ENCODE measurements at regions not wholly inside any gene's neighbourhood (a gene's known extent, or its start where the extent isn't known, plus 50 kb on each side); places are given as distances from the start of the nearest gene placed in this dataset.
A peak's percentile ranks its signal among the peaks of the same experiment; 100 is the strongest.

DNA sequence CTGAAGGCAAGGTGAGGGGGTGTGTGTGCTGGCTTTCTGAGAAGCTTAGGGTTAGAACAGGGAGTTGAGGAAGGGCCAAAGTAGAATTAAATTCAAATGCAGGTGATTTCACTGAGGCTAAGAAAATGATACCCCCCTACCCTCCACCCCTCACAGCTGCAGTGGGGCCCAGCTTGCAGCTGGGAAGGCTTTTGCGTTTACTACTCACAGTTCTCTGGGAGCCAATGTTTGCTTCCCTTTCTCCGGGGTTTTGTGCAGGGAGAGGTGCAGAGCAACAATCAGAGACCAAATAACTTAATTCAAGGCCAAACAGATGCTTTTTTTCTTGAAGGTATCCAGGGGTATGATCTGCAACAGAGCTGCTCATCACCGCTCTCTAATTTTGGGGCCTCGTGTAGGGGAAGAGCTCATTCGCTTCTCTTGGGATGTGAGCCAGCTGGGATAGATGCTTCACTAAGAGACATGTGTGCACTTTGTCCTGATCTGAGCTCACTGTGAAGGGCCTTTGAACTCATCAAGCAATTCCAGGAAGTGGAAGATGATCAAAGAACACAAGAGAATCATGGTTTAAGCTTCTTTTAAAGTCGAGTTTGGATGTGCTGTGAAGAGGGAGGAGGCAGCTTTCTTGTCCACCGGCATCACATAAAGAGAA lies 122.7 kb upstream of the C1GALT1C1 start:
- no peak overlapping the region for H3K27ac ChIP-seq (ENCODE audit: extremely low read depth, low read depth, low read length)
- no peak for TF ChIP-seq ZFP69B (tag by site-specific recombination; IDR thresholded peaks at IDR 0.05)
- TF ChIP-seq, protein P1, sequence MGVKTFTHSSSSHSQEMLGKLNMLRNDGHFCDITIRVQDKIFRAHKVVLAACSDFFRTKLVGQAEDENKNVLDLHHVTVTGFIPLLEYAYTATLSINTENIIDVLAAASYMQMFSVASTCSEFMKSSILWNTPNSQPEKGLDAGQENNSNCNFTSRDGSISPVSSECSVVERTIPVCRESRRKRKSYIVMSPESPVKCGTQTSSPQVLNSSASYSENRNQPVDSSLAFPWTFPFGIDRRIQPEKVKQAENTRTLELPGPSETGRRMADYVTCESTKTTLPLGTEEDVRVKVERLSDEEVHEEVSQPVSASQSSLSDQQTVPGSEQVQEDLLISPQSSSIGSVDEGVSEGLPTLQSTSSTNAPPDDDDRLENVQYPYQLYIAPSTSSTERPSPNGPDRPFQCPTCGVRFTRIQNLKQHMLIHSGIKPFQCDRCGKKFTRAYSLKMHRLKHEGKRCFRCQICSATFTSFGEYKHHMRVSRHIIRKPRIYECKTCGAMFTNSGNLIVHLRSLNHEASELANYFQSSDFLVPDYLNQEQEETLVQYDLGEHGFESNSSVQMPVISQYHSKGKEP (tag by site-specific recombination; IDR thresholded peaks at IDR 0.05) = no peak
- TF ChIP-seq ZNF266 (tag by site-specific recombination; IDR thresholded peaks at IDR 0.05; ENCODE audit: low read depth) = peak; percentile 83
- no peaks in the 10 kb centered on the region for H3K36me3 ChIP-seq (ENCODE audit: control insufficient read depth in 2 of 2, insufficient read depth in 1 of 2, low read length in 2 of 2)
- H3K4me3 ChIP-seq (ENCODE audit: low read depth, low read length) = no peak overlapping the region
- POLR2A ChIA-PET = interaction anchor here (0.5 kb wide), 1 partner anchor 1518 kb away, joined by 4 read pairs; no protein-coding TSS in a partner anchor
- CTCF ChIA-PET = interaction anchor here (0.7 to 1.0 kb wide), 2 partner anchors 38 to 240 kb away, joined by 3 read pairs; no protein-coding TSS in a partner anchor
- no peaks in the 10 kb centered on the region for H3K4me1 ChIP-seq (ENCODE audit: control insufficient read depth, insufficient read depth, low read length)
- H3K9me3 ChIP-seq (ENCODE audit: control insufficient read depth, insufficient read depth, low read depth, low read length) = no peaks in the 10 kb centered on the region

DNA sequence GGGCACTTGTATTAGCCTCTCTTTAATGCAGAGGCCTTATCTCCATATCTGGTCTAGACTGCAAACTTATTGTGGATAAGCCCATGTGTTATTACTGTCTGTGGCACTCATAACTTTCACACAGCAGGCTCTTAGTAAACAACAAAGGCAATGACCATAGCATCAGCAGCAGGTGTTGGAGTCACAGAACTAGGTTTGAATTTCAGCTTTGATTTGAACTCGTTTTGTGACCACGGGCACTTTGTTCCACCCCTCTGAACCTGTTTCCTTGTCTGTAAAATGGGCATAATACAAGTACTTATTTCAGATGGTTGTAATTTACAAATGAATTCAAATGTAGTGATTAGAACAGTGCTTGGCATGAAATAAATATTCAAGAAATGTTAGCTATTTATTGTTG lies 121.8 kb upstream of the C1GALT1C1 start:
- Histone ChIP-seq H3K27ac (ENCODE audit: extremely low read depth, low read depth, low read length) (no peak overlapping the region), H3K36me3 (ENCODE audit: control insufficient read depth in 2 of 2, insufficient read depth in 1 of 2, low read length in 2 of 2) (no peaks in the 10 kb centered on the region), H3K9me3 (ENCODE audit: control insufficient read depth, insufficient read depth, low read depth, low read length) (no peaks in the 10 kb centered on the region), H3K4me3 (ENCODE audit: low read depth, low read length) (no peak overlapping the region), H3K4me1 (ENCODE audit: control insufficient read depth, insufficient read depth, low read length) (no peaks in the 10 kb centered on the region)
- TF ChIP-seq, protein P2, sequence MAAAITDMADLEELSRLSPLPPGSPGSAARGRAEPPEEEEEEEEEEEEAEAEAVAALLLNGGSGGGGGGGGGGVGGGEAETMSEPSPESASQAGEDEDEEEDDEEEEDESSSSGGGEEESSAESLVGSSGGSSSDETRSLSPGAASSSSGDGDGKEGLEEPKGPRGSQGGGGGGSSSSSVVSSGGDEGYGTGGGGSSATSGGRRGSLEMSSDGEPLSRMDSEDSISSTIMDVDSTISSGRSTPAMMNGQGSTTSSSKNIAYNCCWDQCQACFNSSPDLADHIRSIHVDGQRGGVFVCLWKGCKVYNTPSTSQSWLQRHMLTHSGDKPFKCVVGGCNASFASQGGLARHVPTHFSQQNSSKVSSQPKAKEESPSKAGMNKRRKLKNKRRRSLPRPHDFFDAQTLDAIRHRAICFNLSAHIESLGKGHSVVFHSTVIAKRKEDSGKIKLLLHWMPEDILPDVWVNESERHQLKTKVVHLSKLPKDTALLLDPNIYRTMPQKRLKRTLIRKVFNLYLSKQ (tag by site-specific recombination; IDR thresholded peaks at IDR 0.05; ENCODE audit: borderline replicate concordance) = no peak
- TF ChIP-seq GLIS1 (tag by site-specific recombination; IDR thresholded peaks at IDR 0.05) (no peak), ZNF16 (tag by site-specific recombination; IDR thresholded peaks at IDR 0.05; ENCODE audit: low read depth) (no peak), MZF1 (tag by site-specific recombination; IDR thresholded peaks at IDR 0.05; ENCODE audit: borderline replicate concordance) (no peak), ZNF423 (tag by site-specific recombination; IDR thresholded peaks at IDR 0.05) (no peak)
- TF ChIP-seq, protein P3, sequence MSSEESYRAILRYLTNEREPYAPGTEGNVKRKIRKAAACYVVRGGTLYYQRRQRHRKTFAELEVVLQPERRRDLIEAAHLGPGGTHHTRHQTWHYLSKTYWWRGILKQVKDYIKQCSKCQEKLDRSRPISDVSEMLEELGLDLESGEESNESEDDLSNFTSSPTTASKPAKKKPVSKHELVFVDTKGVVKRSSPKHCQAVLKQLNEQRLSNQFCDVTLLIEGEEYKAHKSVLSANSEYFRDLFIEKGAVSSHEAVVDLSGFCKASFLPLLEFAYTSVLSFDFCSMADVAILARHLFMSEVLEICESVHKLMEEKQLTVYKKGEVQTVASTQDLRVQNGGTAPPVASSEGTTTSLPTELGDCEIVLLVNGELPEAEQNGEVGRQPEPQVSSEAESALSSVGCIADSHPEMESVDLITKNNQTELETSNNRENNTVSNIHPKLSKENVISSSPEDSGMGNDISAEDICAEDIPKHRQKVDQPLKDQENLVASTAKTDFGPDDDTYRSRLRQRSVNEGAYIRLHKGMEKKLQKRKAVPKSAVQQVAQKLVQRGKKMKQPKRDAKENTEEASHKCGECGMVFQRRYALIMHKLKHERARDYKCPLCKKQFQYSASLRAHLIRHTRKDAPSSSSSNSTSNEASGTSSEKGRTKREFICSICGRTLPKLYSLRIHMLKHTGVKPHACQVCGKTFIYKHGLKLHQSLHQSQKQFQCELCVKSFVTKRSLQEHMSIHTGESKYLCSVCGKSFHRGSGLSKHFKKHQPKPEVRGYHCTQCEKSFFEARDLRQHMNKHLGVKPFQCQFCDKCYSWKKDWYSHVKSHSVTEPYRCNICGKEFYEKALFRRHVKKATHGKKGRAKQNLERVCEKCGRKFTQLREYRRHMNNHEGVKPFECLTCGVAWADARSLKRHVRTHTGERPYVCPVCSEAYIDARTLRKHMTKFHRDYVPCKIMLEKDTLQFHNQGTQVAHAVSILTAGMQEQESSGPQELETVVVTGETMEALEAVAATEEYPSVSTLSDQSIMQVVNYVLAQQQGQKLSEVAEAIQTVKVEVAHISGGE (tag by site-specific recombination; conservative IDR thresholded peaks at IDR 0.05; ENCODE audit: low read depth) = no peak
- CTCF ChIA-PET = interaction anchor here (0.6 kb wide), 1 partner anchor 15 kb away, joined by 3 read pairs; no protein-coding TSS in a partner anchor
- POLR2A ChIA-PET = interaction anchor here (0.5 kb wide), 1 partner anchor 1519 kb away, joined by 4 read pairs; no protein-coding TSS in a partner anchor

DNA sequence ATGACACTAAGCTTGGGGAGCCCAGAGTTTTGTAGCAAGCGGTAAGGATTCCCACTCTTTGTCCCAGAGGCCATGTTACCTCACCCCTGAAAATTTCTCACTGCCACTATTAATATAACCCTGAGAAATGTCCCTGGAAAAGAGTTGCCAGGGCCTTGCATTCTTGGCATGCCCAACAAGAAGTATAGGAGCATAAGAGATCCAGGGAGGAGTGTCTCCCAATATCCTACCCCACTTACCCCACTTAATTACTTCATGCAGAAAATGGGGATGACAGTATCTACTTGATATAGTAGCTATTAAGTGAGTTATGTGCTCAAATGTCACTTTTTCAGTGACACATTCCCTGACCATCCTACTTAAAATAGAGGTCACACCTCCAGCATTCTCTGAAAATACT lies 120.5 kb upstream of the C1GALT1C1 start:
- H3K36me3 ChIP-seq (ENCODE audit: control insufficient read depth in 2 of 2, insufficient read depth in 1 of 2, low read length in 2 of 2) = no peaks in the 10 kb centered on the region
- H3K27ac ChIP-seq (ENCODE audit: extremely low read depth, low read depth, low read length) = no peak overlapping the region
- CTCF ChIA-PET = no interaction called here
- no peak overlapping the region for H3K4me3 ChIP-seq (ENCODE audit: low read depth, low read length)
- H3K9me3 ChIP-seq (ENCODE audit: control insufficient read depth, insufficient read depth, low read depth, low read length) = no peaks in the 10 kb centered on the region; the same call in 1 of the 2 replicates
- TF ChIP-seq ZNF777 (tag by site-specific recombination; IDR thresholded peaks at IDR 0.05; ENCODE audit: borderline replicate concordance) = no peak
- no peak for TF ChIP-seq IKZF3 (tag by site-specific recombination; IDR thresholded peaks at IDR 0.05)
- TF ChIP-seq, protein P4, sequence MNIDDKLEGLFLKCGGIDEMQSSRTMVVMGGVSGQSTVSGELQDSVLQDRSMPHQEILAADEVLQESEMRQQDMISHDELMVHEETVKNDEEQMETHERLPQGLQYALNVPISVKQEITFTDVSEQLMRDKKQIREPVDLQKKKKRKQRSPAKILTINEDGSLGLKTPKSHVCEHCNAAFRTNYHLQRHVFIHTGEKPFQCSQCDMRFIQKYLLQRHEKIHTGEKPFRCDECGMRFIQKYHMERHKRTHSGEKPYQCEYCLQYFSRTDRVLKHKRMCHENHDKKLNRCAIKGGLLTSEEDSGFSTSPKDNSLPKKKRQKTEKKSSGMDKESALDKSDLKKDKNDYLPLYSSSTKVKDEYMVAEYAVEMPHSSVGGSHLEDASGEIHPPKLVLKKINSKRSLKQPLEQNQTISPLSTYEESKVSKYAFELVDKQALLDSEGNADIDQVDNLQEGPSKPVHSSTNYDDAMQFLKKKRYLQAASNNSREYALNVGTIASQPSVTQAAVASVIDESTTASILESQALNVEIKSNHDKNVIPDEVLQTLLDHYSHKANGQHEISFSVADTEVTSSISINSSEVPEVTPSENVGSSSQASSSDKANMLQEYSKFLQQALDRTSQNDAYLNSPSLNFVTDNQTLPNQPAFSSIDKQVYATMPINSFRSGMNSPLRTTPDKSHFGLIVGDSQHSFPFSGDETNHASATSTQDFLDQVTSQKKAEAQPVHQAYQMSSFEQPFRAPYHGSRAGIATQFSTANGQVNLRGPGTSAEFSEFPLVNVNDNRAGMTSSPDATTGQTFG (tag by site-specific recombination; IDR thresholded peaks at IDR 0.05; ENCODE audit: borderline replicate concordance) = no peak
- no peak for TF ChIP-seq ZFP69B (tag by site-specific recombination; IDR thresholded peaks at IDR 0.05)
- no peak for TF ChIP-seq ZNF660 (tag by site-specific recombination; IDR thresholded peaks at IDR 0.05)
- TF ChIP-seq ZNF701 (tag by site-specific recombination; IDR thresholded peaks at IDR 0.05) = no peak
- no peak for TF ChIP-seq ZNF585B (tag by site-specific recombination; IDR thresholded peaks at IDR 0.05)
- POLR2A ChIA-PET = no interaction called here
- H3K4me1 ChIP-seq (ENCODE audit: control insufficient read depth, insufficient read depth, low read length) = no peaks in the 10 kb centered on the region

All from HEK293 (cell line).